Renal cortex interstitium (tissue), 11 donors: ENCODE measurements at regions not wholly inside any gene's neighbourhood (a gene's known extent, or its start where the extent isn't known, plus 50 kb on each side); places are given as distances from the start of the nearest gene placed in this dataset.

Source experiments
- DNase-seq, 11 donors: peaks; one replicate each; pipeline ENCODE4 v3.0.0-alpha.2; 2013; ENCODE audit warnings: low read depth in 9 of 11, low spot score in 4 of 11; ENCODE audit errors: extremely low read depth in 1 of 11

DNA sequence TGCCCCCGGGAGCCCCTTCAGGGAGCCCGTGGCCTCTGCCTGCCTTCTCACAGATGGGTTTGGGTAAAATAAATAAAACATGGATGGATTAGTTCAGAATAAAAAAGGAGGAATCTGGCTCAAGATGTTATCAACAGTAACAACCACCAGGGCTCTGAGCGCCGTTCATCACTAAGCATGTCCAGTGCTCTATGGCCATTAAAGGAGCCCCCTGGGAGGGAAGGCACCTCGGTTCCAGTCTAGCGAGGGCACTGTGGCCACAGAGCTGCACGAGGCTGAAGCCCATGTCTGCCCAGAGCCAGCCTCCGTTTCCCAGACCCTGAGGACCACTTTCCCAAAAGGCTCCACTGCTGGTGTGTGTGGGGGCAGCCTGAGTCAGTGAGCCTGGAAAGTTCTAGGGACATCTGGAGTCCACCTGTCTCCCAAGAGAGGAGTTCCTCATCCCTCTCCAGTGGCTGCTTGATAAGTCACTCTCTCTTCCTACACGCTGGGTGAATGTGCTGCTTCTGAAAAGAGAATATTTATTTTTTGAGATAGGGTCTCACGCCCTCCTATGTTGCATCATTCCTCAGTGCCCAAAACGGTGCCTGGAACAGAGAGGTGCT lies 614.6 kb downstream of the TBC1D22A start:
- no peak for DNase-seq

DNA sequence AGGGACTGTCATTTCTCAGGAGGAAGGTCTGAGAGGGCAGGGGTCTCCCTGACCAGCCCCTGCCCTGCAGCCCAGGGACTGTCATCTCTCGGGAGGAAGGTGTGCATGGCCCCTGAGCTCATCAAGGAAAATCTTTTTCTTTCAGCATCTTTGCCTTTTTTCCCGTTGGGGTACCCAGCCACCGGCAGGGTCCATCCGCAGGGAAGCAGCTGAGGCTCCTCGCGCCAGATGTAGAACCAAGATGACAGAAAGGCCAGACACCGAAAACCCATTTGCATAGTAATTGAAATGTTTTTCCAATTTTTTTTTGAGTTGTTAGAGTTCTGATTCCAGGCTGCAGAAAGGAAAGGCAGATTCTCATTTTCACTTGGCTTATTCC lies 613.9 kb downstream of the TBC1D22A start:
- no peak for DNase-seq

DNA sequence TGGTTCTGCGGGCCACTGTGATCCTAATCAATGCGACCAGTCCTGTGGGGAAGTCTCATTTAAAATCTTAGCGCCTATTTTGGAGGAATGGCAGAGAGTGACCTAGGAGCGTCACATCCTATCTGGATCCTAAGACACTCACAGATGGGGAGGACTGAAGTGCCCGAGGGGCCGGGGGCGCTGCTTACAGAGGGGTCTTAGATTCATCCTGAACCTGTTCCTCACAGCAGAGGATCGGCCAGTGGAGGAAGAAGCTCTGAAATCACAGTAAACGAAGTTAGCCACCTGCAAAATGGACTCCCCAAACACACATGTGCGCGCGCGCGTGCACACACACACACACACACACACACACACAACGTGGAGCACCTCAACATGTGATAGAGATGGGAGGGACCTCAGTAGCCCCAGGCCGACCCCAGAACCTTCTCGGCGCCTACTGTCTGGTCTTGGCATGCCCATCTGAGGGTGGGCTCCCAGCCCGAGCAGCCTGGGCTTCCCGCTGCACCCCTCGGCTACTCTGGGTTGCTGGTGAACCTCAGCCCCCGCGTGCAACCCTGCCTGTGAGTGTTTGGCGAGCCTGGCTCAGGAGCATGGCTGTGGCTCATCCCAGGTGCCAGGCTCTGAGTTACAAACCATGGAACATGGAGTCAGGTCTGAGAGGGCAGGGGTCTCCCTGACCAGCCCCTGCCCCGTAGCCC lies 613.3 kb downstream of the TBC1D22A start:
- DNase-seq: no peak

- no peak for DNase-seq
These were observed 612.6 kb downstream of the TBC1D22A start for GRCh38 chr22:47374901-47375575.

DNA sequence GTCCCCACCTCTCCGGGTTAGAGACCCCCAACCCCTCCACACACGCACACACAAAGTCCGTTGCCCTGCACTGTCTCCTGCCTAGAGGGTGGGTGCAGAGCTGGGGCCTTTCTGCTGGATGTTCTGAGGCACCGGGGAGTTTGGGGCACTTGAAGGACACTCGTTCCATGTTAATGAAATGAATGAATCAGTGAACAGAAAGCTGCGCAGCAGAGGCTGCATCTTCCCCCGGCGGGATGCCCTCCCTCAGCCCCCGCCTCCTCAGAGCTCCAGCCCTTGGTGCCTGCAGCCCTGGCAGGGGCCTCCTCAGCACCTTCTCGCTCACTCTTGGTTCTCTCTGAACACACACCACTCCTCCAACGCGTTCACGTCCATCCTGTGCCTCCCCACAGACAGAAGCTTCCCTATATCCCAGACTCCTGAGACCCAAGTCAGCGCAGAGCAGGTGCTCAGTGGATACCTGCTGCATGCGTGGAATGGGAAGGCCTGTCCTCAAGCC lies 611.9 kb downstream of the TBC1D22A start:
- DNase-seq: no peak

DNA sequence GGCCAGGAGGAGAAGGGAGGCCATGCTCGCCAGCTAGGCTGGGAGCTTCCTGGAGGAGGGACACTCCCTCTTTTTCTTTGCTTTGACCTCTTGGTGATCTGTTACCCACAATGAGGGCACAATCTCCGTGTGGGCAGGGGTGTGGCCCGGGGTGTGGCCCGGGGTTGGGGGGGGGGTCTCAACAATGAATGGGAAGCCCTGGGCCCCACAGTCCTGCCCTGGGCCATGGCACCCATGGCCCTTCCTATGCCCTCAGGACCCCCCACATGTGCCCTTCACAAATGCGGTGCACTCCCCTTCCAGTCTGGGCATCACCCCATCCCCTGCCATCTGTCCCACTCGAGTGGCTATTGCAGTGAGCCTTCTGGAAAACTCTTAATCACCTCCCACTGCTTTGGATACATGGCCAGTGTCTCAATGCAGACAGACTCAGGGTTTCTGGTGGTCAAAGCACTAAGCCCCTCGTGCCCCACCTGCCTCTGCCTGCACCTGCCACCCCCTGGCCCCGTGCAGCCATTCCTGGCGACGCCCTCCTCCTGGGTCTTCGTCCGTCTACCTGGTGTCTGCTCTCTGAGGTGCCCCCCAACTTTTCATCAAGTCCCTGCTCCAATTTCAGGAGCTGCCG lies 611.3 kb downstream of the TBC1D22A start:
- DNase-seq: no peak

GRCh38 chr22:47372596-47373385 lies 610.3 kb downstream of the TBC1D22A start:
- no peak for DNase-seq

DNA sequence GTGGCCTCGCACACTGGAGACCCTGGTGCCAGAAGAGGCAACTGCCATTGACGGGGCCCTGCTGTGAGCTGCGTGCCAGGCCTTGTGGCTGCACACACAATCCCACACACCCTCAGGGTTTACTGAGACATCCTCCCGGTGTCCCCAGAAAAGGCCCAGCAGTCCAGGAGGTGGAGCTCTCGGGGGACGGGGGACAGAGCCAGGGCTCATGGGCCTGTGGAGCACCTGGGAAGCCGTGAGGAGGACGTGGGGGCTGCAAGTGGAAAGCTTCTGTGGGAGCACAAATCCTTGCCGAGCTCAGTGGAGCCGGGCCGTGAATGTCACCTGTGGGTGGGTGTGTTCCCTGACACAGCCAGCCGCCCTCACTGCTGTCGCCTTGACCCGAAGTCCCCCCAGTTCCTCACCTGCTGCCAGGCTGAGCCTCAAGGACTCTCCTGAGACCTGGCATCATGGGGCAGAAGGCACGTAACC lies 609.7 kb downstream of the TBC1D22A start:
- no peak for DNase-seq

GRCh38 chr22:47371263-47372090 lies 609.0 kb downstream of the TBC1D22A start:
- no peak for DNase-seq

DNA sequence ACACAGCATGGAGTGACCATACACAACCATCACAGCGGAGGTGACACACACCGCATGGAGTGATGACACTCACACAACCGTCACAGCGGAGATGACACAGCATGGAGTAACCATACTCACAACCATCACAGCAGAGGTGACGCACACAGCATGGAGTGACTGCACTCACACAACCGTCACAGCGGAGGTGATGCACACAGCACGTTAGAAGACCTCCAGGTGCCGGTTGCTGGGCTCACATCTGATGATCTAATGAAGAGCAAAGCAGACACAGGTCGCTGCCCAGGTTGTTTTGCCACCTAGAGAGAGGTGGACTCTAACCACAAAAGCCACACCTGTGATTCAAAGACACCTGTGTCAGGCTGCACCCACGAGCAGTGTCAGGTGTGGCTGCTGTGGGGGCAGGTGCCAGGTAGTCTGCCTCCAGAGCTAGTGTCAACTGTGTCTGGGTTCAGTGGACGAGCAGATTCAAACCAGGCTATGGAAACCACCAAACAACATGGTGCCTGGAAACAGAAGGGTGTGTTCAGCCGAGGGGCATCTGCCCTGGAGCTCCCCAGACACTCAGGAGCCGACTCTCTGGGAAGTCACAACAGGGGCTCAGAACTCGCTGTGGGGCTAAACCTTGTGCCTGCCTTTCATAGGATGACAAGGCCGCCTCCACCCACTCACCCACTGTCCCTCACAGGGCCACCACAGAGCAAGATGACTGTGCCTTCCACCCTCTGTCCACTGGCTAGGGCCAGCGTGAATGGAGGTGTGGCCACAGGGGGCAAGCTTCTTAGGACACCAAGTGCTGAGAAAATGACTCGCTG lies 608.2 kb downstream of the TBC1D22A start:
- DNase-seq: no peak

DNA sequence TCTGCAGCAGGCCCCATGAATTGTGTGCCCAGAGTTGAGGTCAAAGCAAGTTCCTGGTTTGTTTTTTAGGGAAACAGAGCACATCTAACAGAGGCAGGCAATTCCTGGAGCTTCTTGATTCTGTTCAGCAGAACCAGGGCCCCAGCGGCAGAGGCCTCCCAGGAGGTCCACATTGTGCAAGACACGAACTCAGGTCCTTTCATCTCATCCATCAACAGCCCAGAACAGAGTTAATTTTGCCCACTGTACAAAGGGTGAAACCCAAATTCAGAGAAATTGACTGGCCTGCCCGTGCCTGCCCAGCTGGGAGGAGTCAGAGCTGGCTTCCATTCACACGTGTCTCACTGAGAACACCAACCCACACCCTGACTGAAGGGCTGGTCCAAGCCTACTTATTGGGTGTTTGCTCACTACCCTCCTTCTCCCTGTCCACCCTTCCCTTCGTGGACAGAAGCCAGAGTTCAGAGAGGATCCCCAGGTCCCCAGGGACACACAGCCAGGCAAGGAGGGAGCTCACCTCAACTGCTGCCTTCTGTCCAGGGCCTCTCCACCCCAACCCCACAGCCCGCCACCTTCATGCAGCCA lies 607.1 kb downstream of the TBC1D22A start:
- no peak for DNase-seq

GRCh38 chr22:47369020-47369419 lies 606.6 kb downstream of the TBC1D22A start:
- no peak for DNase-seq

GRCh38 chr22:47367993-47368945 lies 605.8 kb downstream of the TBC1D22A start:
- no peak for DNase-seq

DNA sequence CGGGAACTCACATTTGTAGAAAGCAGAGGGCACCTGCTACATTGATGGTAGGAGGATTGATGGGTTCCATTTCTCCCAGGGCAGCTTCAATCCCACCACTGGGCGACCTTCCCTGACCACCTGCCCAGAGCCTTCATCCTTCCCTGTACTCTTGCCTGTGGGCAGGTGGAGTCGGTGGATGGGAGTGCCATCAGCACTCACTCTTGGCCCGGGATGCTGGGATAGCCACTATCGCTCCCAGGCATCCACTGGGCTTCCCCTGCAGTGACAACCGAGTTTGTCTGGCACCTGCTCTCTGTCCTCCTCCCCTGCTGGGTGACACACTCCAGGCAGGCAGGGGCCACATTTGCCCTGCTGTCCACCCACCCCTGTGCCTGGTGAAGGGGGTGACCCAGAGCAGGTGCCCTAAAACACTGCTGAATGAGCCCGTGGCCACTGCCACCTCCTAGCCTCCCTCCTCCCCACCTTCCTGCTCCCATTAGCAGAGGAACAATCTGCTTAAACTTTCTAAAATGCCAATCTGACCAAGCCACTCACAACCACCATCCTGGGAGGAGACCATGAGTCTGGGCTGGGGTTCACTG lies 604.7 kb downstream of the TBC1D22A start:
- DNase-seq: no peak

- no peak for DNase-seq
These were observed 603.7 kb downstream of the TBC1D22A start for GRCh38 chr22:47366026-47366767.
